ENCODE measurements at regions not wholly inside any gene's neighbourhood (a gene's known extent, or its start where the extent isn't known, plus 50 kb on each side); places are given as distances from the start of the nearest gene placed in this dataset.

DNA sequence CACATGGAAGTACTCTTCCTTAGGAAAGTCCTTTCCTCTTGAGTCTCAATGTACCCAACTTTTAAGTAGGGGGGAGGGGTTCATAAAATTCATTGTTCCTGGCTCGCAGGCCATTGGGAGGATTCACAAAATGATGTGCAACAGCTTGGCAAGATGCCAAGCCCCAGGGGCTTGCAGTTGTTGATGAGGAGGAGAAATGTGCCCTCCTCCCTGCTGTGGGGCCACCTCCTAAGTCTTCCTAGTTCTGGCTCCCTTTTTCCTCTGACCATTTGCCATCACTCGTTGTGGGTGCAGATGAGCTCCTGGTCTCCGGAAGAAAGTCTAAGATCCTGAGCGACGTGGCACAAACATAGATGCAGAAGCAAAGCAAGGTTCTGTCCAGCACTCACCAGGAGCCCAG is 435.4 kb downstream of the EIPR1 start:
- H3K4me3 ChIP-seq: no peak overlapping the region
- TF ChIP-seq CTCF (IDR thresholded peaks at IDR 0.05): no peak
- no peak for TF ChIP-seq POLR2A (IDR thresholded peaks at IDR 0.05)
- no peak for TF ChIP-seq EP300 (IDR thresholded peaks at IDR 0.05)

DNA sequence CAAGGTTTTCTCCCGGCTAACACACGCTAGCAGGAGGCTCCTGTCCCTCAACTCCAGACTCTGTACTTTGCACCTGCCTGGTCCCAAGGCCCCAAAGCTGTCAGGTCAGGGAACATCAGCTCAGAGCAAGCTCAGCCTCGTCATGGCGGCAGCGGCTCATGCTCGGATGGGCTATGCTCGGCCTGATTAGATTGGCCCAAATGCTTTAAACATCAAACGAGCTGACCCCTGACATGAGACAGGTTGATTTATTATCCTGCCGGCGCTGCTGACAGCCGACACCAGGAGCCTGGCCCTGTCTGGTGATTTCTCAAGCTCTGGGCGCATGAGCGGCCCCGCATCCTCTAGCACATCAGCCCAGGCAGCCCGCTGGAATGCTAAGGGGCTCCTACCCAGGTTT is 436.4 kb downstream of the EIPR1 start:
- no peak for DNase-seq
- intact Hi-C loops (cut with DNase I): no loop called here
- H3K9me3 ChIP-seq: no peaks in the 10 kb centered on the region
- H3K4me3 ChIP-seq: no peak overlapping the region
- no peak overlapping the region for H3K27ac ChIP-seq
- TF ChIP-seq CTCF (IDR thresholded peaks at IDR 0.05): no peak
- no peak for TF ChIP-seq EP300 (IDR thresholded peaks at IDR 0.05)
- TF ChIP-seq POLR2A (IDR thresholded peaks at IDR 0.05): no peak
- H3K36me3 ChIP-seq: no peaks in the 10 kb centered on the region
- WGBS, 3 donors: 19 to 20% (median 19%) methylated on average over 15 of the region's 15 CpGs
- H3K27me3 ChIP-seq: no peaks in the 10 kb centered on the region
- no peaks in the 10 kb centered on the region for H3K4me1 ChIP-seq (ENCODE audit: insufficient read depth)

More for the DNA sequence above, 435.4 kb downstream of the EIPR1 start:
- Histone ChIP-seq H3K27ac (no peak overlapping the region), H3K4me1 (ENCODE audit: insufficient read depth) (no peaks in the 10 kb centered on the region), H3K9me3 (no peaks in the 10 kb centered on the region), H3K27me3 (no peaks in the 10 kb centered on the region), H3K36me3 (no peaks in the 10 kb centered on the region)
- WGBS, 3 donors: 54 to 65% (median 64%) methylated on average over 5 of the region's 5 CpGs
- DNase-seq: no peak
- intact Hi-C loops (cut with DNase I): no loop called here

DNA sequence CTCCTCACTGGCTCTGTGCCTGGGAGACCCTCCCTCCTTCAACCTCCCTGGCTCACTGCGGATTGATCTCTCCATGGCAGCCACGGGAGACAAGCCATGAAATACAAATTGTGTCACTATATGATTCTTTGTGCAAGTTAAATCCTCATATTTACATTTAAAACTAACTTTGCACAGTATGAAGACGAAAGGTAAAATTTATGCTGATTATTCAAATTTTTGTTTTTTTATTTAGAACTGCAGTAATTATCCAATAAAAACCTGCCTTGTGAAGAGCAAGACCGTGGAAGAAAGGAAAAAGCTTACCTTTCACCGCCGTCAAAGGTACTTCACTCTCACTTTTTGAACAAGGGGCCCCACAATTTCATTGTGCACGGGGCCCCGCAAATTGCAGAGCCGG is 436.9 kb downstream of the EIPR1 start:
- Histone ChIP-seq H3K27me3 (no peaks in the 10 kb centered on the region), H3K4me1 (ENCODE audit: insufficient read depth) (no peaks in the 10 kb centered on the region), H3K9me3 (no peaks in the 10 kb centered on the region), H3K4me3 (no peak overlapping the region), H3K27ac (no peak overlapping the region), H3K36me3 (no peaks in the 10 kb centered on the region)
- intact Hi-C loops (cut with DNase I): no loop called here
- DNase-seq: no peak
- 65 to 84% (median 78%) methylated on average over 9 of the region's 9 CpGs for WGBS, 3 donors
- TF ChIP-seq CTCF (IDR thresholded peaks at IDR 0.05): no peak
- TF ChIP-seq EP300 (IDR thresholded peaks at IDR 0.05): no peak
- no peak for TF ChIP-seq POLR2A (IDR thresholded peaks at IDR 0.05)

DNA sequence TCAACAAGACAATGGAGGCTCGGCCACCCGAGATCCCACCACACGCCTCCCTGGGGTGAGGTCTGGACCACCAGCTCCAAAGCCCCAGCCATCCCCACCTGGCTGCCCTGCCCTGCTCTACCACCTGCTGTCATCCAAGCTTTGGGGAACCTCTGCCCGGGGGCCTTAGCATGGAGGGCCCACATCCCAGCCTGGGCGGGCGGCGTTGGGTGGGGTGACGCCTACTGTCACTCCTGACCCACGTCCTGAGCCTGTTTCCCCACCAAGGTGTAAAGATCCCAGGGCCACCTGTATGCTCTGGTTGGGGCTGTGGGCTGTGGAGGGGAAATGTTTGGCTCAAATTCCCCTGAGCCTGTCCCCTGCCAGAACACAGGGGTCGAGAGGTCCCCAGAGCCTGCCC is 437.6 kb downstream of the EIPR1 start:
- H3K4me3 ChIP-seq: no peak overlapping the region
- WGBS, 3 donors: 88 to 93% (median 88%) methylated on average over 10 of the region's 10 CpGs
- intact Hi-C loops (cut with DNase I): no loop called here
- no peaks in the 10 kb centered on the region for H3K36me3 ChIP-seq
- H3K27me3 ChIP-seq: no peaks in the 10 kb centered on the region
- TF ChIP-seq POLR2A (IDR thresholded peaks at IDR 0.05): no peak
- DNase-seq: no peak
- no peaks in the 10 kb centered on the region for H3K9me3 ChIP-seq
- no peaks in the 10 kb centered on the region for H3K4me1 ChIP-seq (ENCODE audit: insufficient read depth)
- no peak overlapping the region for H3K27ac ChIP-seq

DNA sequence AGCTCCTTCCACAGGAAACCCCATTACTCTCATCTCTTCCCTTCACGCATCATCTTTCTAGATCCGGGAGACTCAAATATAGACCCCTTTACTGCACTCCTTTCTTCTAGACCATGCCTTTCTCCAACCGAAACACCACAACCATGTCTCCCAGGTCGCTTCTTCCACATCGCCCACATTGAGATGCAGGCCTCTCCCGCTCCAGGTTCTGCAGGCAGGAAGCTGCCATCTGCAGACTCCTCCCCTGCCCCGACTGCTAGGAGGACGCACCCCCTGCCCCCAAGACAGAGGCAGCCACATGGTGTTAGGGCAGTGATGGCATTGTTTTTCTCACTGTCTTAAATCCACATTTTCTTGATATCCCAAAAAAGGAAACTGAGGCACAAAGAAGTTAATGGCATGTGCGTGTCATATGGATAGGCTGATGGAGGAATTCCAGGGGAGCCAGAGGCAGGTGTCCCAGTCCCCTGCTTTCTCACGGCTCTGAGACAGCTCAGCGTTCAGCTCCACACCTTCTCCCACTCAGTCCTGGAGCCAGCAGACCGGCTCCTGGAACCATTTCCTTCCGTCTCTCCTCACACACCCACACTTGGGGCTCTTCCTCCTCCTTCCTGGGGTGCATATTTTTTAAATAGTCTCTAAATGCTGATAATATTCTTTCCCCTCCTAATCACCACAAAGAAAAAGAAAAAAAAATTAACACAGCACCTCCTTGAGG is 438.4 kb downstream of the EIPR1 start:
- Histone ChIP-seq H3K9me3 (no peaks in the 10 kb centered on the region), H3K4me1 (ENCODE audit: insufficient read depth) (no peaks in the 10 kb centered on the region), H3K4me3 (no peak overlapping the region), H3K27me3 (no peaks in the 10 kb centered on the region), H3K27ac (no peak overlapping the region), H3K36me3 (no peaks in the 10 kb centered on the region)
- DNase-seq: no peak
- intact Hi-C loops (cut with DNase I): no loop called here
- TF ChIP-seq CTCF (IDR thresholded peaks at IDR 0.05): no peak
- TF ChIP-seq EP300 (IDR thresholded peaks at IDR 0.05): no peak
- no peak for TF ChIP-seq POLR2A (IDR thresholded peaks at IDR 0.05)
- WGBS, 3 donors: 68 to 78% (median 69%) methylated on average over 12 to 13 of the region's 13 CpGs
